HG02678 (cell line): ENCODE measurements at regions not wholly inside any gene's neighbourhood (a gene's known extent, or its start where the extent isn't known, plus 50 kb on each side); places are given as distances from the start of the nearest gene placed in this dataset.

Source experiments
- ATAC-seq: cut with Tn5 transposase; IDR thresholded peaks from one replicate; pipeline ENCODE4 v1.9.1; 2021; ENCODE audit warnings: mild to moderate bottlenecking, moderate library complexity; ENCODE audit not compliant: unreplicated experiment

- no peak for ATAC-seq
These were observed 61.6 kb downstream of the CCR1 start for GRCh38 chr3:46146548-46146947.

- ATAC-seq, result no peak
These were observed 62.1 kb downstream of the CCR1 start for GRCh38 chr3:46146021-46146420.

GRCh38 chr3:46145147-46145546 is 63.0 kb downstream of the CCR1 start:
- ATAC-seq, result no peak

- no peak for ATAC-seq
These were observed 64.1 kb downstream of the CCR1 start for GRCh38 chr3:46143951-46144473.

GRCh38 chr3:46141813-46142212 is 66.3 kb downstream of the CCR1 start:
- no peak for ATAC-seq

GRCh38 chr3:46138581-46138980 is 69.5 kb downstream of the CCR1 start:
- ATAC-seq, result no peak

GRCh38 chr3:46135475-46135874 is 72.6 kb downstream of the CCR1 start:
- ATAC-seq, result no peak

- no peak for ATAC-seq
These were observed 74.8 kb downstream of the CCR1 start for GRCh38 chr3:46133285-46133684.

GRCh38 chr3:46132565-46132964 is 75.5 kb downstream of the CCR1 start:
- ATAC-seq, result no peak

GRCh38 chr3:46131884-46132450 is 76.1 kb downstream of the CCR1 start:
- ATAC-seq, result no peak

GRCh38 chr3:46130631-46131310 is 77.3 kb downstream of the CCR1 start:
- no peak for ATAC-seq

GRCh38 chr3:46129588-46130272 is 78.4 kb downstream of the CCR1 start:
- ATAC-seq, result no peak

GRCh38 chr3:46127503-46127902 is 80.6 kb downstream of the CCR1 start:
- ATAC-seq, result no peak

- no peak for ATAC-seq
These were observed 83.6 kb downstream of the CCR1 start for GRCh38 chr3:46124216-46125177.

GRCh38 chr3:46123646-46124045 is 84.5 kb downstream of the CCR1 start:
- no peak for ATAC-seq

- no peak for ATAC-seq
These were observed 86.0 kb downstream of the CCR1 start for GRCh38 chr3:46122091-46122490.

- no peak for ATAC-seq
These were observed 87.1 kb downstream of the CCR1 start for GRCh38 chr3:46120983-46121382.

GRCh38 chr3:46119709-46120498 is 88.2 kb downstream of the CCR1 start:
- ATAC-seq, result no peak

GRCh38 chr3:46119253-46119652 is 88.9 kb downstream of the CCR1 start:
- no peak for ATAC-seq

- no peak for ATAC-seq
These were observed 89.7 kb upstream of the XCR1 start for GRCh38 chr3:46116996-46117395.
